C1 segment of cervical spinal cord (tissue), 14 donors: ENCODE measurements at regions not wholly inside any gene's neighbourhood (a gene's known extent, or its start where the extent isn't known, plus 50 kb on each side); places are given as distances from the start of the nearest gene placed in this dataset.
"Not testable (repeated sequence)": the region's sequence is repeated elsewhere in the genome, so short reads cannot be mapped to it uniquely, and the experiment has no call there.

Source experiments
- DNase-seq, 14 donors: peaks; one replicate each; lab custom pipeline; 2025; lab: John Stamatoyannopoulos, UW

- DNase-seq = no peak
Measured at GRCh38 chr7:68610701-68611100, 987.6 kb upstream of the AUTS2 start.

DNA sequence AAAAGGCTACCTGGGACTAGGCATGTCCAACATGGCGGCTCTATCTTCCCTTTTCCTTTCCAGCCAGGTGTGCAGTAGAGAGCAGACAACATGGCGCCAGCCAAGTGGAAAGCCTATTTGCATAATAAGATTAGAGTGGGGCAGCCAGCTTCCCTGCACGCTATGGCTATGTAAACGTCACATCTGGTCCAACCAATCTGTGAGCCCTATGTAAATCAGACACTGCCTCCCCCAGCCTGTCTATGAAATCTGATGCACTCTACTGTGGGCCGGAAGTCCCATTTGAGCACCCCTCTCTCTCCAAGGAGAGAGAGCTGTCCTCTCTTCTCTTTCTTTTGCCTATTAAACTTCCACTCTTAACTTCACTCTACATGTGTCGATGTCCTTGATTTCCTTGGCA is 984.9 kb upstream of the AUTS2 start:
- DNase-seq = no peak

- DNase-seq = no peak
Measured at GRCh38 chr7:68613897-68614296, 984.4 kb upstream of the AUTS2 start.

DNA sequence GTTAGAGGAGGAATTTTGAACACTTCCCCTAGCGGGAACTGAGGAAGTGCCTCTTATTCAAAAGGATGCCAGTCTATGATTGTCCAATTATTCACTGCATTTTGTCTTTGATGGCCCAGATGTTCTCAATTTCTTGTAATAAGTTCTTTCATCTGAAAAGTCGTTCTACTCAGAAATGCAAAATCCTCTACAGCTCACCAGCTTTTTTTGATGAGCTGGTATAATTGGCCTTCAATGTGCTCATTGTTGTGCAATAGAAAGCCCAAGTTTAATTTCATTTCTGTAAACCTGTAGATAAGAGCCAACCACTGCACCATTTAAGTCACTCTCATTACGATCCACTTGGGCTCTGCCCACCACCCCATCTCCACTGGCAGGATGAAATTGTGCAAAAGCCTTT is 978.7 kb upstream of the AUTS2 start:
- no peak for DNase-seq

- DNase-seq = no peak
Measured at GRCh38 chr7:68622500-68622899, 975.8 kb upstream of the AUTS2 start.

DNA sequence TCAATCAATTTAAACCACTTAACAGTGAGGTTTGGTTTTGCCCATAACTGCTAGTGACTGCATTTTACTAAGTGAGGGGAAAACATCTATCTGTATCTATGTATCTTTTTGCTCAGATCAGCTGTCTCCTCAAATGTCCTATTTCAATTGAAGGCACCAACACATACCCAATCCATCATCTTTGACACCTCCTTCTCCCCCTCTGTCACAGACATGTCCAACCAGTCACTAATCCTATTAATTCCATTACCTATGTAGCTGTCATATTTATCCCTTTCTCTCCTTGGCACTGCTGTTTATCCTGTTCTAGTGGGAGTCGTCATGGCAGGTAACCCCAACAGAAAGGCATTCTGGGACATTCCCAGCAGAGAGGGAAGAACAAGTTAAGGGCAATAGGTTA is 975.2 kb upstream of the AUTS2 start:
- DNase-seq = no peak

DNA sequence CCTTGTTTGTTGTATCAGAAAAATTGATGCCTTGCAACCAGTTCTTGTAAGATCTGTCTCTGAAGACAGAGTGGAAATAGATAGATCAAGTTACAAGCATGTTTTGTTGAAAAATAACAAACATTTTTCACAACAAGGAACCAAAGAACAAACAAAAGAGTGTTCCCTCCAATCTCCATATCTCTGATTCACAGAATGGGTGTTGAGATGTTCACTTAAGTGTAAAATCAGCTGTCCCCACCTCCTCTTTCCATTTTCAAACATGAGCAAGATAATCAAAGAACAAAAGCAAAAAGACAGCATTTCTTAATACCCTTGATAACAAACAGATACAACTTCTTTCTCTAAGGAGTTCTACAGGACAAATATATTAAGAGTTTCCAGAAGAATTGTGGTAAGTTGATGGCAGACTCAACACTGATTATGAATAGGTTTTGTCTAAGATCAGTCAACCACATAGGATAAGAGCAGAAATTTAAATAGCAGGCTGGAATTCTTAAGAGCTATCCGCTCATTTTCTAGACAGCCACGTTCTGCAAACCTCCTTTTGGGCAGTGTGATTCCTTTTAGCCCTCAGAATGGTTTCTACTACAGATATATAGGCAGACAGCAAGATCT is 970.9 kb upstream of the AUTS2 start:
- DNase-seq = no peak

- not testable (repeated sequence) for DNase-seq
Measured at GRCh38 chr7:68630914-68631313, 967.4 kb upstream of the AUTS2 start.

GRCh38 chr7:68640103-68640502 is 958.2 kb upstream of the AUTS2 start:
- DNase-seq = no peak

DNA sequence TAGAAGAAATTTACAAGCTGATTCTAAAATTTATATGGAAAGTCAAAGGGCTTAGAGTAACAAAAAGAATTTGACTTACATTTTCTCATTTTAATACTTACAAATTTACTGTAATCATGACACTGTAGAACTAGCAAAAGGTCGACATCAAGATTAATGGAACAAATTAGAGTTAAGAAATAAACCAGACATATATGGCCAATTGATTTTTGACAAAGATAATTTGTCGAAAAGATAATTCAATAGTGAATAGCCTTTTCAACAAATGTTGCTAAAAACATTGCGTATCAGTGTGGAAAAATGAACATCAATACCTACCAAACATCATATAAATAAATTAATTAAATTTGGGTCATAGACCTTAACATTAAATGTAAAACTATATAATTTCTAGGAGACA is 955.5 kb upstream of the AUTS2 start:
- DNase-seq = no peak

DNA sequence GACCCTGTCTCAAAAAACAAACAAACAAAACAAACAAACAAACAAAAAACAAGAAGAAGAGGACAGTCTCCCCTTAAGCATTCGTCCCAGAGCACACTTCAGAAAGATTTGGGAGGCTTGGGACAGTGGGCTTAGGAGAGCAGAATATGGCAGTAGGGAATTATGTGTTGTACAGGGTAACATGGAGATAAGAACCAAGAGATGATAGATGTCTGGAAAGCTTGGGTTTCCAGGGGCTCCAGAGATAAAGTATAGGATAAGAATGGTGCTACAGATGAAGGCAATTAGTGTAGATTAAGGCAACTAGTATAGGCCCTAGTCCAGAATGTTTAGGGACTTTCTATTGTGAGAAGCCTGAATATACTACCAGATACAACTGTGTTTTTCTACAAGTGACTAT is 934.9 kb upstream of the AUTS2 start:
- DNase-seq = no peak

DNA sequence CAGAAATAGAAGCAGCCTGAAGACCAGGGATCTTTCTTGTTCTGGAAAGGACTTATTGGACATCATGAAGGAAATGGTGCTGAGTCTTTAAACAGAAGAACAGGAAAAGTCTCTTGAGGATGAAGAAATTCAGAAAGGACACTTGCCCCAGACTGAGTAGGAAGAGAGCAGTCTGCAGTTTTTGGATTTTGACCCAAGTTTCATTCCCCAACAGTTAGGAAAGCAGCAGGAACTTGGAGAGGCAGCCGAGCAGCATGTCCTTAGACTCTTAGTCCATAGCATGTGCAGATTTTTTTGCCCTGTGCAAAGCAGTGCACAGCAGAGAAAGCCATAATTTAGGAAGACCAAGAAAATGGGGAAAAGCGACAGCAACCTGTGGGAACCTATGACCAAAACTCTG is 927.2 kb upstream of the AUTS2 start:
- no peak for DNase-seq

GRCh38 chr7:68671671-68672070 is 926.6 kb upstream of the AUTS2 start:
- no peak for DNase-seq

GRCh38 chr7:68674826-68675225 is 923.4 kb upstream of the AUTS2 start:
- DNase-seq = no peak

DNA sequence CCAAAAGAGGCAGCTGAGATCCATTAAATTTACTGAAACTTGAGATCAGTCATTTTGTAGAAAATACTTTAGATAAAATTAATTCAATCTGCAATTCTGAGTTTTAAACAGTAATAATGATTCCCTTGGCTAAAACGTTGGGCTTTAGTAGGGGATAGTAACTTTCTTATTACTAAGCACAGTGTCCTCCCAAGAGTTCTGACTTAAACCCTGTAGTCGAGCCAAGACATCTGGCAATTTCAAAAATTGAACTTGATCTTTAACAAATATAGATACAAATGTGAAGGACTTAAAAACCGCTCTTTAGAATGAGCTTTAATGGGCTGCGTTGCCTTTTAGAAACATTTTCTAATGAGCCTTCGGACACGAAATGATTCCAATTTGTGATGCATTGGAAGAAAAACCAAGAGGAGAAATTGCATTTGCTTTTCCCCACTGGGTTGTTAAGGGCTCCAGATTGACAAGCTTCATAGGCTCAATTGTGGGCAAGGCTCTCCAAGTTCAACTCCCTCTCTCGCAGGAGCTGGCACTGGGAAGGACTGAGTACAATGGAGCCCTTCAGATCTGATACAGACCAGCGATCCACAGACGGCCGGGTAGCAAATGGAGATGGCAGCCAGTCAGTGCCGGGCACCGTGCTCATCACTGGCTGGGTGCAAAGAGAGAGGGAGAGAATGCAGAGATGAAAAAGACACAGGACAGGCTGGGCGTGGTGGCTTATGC is 921.3 kb upstream of the AUTS2 start:
- DNase-seq = peak in 12 of 14 donors; percentile 9 to 76 (median 55)

DNA sequence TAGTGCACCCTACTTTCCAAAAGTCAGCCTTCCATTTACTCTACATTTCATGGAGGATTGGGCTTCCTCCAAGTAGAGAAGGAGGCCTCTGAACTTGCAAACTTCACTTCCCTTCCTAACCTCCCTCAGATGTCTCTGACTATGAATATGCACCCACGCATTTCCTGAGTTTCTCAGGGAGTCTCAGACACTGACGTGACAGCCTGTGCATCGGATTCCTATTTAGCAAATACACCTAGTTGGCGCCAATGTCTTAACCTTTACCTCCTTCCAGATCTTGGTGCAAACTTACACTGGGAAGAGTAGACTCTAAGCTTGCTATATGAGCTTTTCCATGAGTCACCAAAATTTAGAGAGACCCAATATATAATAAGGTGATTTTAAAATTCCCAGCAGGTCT is 920.1 kb upstream of the AUTS2 start:
- DNase-seq = no peak

DNA sequence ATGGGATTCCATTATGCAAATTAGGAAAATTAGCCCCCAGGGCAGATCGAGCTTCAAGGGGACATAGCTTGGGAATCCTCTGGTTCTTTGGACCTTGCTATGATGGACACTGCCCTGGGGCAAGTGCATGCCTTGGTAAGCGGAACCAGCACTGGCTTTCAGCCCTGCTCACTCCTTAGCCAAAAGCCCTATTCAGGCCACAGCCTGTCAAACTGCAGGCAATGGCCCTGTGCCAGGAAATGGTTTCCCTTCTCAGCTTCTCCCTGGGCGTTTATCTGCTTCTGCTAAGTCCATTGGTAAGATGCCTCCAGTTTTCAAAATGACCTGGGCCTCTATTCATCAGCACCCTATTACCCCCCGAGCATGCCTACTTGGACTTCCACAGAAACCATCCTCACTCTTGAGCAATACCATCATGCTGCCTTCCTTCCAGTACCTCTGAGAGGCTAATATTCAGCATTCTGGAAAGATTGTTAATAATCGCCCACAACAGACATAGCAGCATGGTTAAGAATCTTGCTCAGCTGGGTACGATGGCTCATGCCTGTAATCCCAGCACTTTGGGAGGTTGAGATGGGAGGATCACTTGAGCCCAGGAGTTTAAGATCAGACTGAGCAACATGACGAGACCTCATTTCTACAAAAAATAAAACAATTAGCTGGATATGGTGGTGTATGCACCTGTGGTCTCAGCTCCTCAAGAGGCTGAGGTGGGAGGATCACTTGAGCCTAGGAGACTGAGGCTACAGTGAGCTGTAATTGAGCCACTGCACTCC is 918.6 kb upstream of the AUTS2 start:
- DNase-seq = peak in 3 of 14 donors; percentile 10 to 31 (median 29)

DNA sequence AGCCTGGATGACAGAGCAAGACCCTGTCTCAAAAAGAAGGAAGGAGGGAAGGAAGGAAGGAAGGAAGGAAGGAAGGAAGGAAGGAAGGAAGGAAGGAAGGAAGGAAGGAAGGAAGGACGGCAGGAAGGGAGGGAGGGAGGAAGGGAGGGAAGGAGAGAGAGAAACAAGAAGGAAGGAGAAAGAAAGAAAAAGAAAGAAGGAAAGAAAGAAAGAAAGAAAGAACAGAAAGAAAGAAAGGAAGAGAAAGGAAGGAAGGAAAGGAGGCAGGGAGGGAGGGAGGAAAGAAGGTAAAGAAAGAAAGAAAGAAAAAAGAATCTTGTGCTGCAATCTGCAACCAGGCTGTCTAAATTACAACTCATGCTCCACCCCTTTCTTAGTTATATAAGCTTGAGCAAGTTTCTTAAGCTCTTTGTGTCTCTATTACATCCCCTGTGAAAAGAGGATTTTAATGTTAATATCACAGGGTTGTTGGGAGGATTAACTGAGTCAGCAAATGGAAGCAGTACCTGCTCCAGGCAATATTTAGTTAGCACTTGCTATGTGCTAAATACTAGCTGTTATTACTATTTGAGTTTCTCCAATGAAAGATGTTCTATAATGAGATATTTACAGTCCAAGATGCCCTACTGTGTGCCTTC is 917.9 kb upstream of the AUTS2 start:
- no peak for DNase-seq

GRCh38 chr7:68682910-68683309 is 915.4 kb upstream of the AUTS2 start:
- DNase-seq = no peak

DNA sequence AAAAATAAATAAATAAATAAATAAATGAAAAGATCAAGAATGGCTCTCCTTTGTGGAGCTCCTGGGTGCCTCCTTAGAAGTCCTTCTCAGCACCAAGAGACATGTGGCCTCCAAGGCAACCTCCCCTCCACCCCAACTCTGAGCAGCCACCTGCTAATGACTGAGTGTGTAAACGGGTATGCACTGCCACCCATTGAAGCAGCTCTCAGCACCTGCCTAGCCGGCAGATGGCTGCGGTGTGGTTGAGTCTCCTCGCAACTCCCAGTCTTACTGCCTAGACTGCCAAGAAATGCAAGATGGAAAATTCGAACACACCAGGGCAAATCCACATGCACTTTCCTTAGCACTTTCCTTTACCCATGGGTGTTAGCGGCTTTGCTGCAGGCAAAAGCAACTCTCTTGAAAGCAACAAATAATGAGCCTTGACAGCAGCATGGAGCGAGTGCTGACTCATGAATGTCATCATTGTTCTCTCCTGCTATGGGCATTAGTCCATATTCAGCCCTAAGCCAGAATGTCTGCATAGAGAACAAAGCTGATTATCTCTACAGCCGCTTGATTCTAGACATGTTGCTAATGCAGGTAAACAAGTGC is 913.9 kb upstream of the AUTS2 start:
- DNase-seq = peak in 12 of 14 donors; percentile 2 to 54 (median 42)

DNA sequence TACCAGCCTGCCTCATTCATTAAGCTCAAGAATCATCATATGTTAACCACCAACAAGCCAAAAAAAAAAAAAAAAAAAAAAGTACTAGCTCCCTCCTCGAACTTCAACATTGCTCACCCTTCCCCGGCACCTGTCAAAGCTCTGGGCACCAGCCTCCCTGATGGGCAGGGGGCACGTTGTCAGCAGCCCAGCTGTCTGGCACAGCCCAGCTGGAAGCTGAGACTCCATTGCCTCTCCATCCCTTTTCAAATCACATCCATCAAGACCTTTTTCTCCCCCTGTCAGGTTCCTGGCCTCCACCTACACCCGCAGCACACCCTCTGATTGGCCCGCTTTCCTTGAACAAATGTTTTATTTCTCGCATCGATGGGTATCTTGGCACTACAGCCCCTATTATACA is 913.3 kb upstream of the AUTS2 start:
- peak in 4 of 14 donors; percentile 3 to 29 (median 27) for DNase-seq
